Peyer's patch (tissue), 4 donors: ENCODE measurements at regions not wholly inside any gene's neighbourhood (a gene's known extent, or its start where the extent isn't known, plus 50 kb on each side); places are given as distances from the start of the nearest gene placed in this dataset.

Experiments used
- DNase-seq, 3 donors: peaks; one replicate each; pipeline ENCODE4 v3.0.0-alpha.2; 2017 to 2019
- H3K27ac ChIP-seq, 4 donors: fragments of 200-600 bp; sonication (generic); one replicate each; pipeline ENCODE4 v1.5.1; 2016 to 2019
- H3K27me3 ChIP-seq, 2 donors: fragments of 200-600 bp; sonication (generic); one replicate each; pipeline ENCODE4 v1.5.1; 2019
- H3K36me3 ChIP-seq, 3 donors: fragments of 200-600 bp; sonication (generic); one replicate each; pipeline ENCODE4 v1.5.1; 2016 to 2019
- H3K4me1 ChIP-seq, 4 donors: fragments of 200-600 bp; sonication (generic); one replicate each; pipeline ENCODE4 v1.5.1; 2016 to 2019
- H3K4me3 ChIP-seq, 4 donors: fragments of 200-600 bp; sonication (generic); 1 replicate in 3 of 4; 2 replicates in 1 of 4; pipeline ENCODE4 v1.5.1; 2016 to 2019; ENCODE audit warnings: mild to moderate bottlenecking in 1 of 4
- H3K9me3 ChIP-seq, 4 donors: fragments of 200-600 bp; sonication (generic); one replicate each; pipeline ENCODE4 v1.5.1; 2016 to 2019; ENCODE audit warnings: mild to moderate bottlenecking in 1 of 4
- POLR2A ChIP-seq, 2 donors: fragments of 450-650 bp; IDR thresholded peaks; one replicate each; pipeline ENCODE4 v1.5.1; 2017; ENCODE audit warnings: antibody characterized with exemption in 2 of 2, mild to moderate bottlenecking in 2 of 2, moderate library complexity in 2 of 2
- TF ChIP-seq, protein P1 (sequence below), 6 experiments: fragments of 450-650 bp in 4 of 6; fragments of 200-600 bp in 2 of 6; sonication (generic) in 1 of 6; IDR thresholded peaks; one replicate each; pipeline ENCODE4 v1.5.1; 2017 to 2019; ENCODE audit warnings: antibody characterized with exemption in 6 of 6, mild to moderate bottlenecking in 3 of 6, moderate library complexity in 1 of 6

DNA sequence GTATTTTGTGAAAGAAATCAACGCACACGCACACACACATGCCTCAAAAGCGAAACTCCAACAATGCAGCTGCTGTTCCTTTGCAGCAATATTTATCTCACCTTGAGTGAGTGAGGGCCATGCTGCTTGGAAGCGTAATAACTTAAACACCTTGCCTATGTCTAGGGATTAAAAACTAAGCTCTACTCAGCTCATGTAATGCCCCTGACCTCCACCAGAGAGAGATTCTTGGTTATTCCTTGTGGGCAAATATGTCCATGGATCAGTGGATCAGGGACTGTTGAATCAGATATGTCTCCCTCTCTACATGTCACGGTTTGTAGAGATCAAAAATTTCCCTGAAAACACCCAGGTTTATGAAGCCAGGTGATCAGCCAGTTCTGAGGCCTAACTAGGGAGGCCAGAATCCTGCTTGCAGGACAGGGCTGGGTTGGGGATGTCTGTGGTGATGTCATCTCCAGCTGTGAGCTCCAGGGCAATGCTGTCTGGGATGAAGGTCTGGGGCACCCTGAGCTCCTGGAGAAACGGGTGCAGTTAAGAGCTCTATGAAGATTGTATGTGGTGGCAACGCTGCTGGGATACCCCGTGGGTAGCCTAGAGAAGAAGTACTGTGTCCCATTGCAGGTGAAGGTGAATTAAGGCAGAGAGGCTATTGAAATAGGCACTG is 149.4 kb downstream of the KCNJ12 start:
- Histone ChIP-seq H3K36me3 (no peaks in the 10 kb centered on the region), H3K9me3 (no peaks in the 10 kb centered on the region), H3K27me3 (no peaks in the 10 kb centered on the region), H3K27ac (no peak overlapping the region), H3K4me1 (no peaks in the 10 kb centered on the region), H3K4me3 (no peak overlapping the region)
- no peak for TF ChIP-seq POLR2A (IDR thresholded peaks at IDR 0.05)
- TF ChIP-seq, protein P1, sequence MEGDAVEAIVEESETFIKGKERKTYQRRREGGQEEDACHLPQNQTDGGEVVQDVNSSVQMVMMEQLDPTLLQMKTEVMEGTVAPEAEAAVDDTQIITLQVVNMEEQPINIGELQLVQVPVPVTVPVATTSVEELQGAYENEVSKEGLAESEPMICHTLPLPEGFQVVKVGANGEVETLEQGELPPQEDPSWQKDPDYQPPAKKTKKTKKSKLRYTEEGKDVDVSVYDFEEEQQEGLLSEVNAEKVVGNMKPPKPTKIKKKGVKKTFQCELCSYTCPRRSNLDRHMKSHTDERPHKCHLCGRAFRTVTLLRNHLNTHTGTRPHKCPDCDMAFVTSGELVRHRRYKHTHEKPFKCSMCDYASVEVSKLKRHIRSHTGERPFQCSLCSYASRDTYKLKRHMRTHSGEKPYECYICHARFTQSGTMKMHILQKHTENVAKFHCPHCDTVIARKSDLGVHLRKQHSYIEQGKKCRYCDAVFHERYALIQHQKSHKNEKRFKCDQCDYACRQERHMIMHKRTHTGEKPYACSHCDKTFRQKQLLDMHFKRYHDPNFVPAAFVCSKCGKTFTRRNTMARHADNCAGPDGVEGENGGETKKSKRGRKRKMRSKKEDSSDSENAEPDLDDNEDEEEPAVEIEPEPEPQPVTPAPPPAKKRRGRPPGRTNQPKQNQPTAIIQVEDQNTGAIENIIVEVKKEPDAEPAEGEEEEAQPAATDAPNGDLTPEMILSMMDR (IDR thresholded peaks at IDR 0.05) = no peak
- no peak for DNase-seq

DNA sequence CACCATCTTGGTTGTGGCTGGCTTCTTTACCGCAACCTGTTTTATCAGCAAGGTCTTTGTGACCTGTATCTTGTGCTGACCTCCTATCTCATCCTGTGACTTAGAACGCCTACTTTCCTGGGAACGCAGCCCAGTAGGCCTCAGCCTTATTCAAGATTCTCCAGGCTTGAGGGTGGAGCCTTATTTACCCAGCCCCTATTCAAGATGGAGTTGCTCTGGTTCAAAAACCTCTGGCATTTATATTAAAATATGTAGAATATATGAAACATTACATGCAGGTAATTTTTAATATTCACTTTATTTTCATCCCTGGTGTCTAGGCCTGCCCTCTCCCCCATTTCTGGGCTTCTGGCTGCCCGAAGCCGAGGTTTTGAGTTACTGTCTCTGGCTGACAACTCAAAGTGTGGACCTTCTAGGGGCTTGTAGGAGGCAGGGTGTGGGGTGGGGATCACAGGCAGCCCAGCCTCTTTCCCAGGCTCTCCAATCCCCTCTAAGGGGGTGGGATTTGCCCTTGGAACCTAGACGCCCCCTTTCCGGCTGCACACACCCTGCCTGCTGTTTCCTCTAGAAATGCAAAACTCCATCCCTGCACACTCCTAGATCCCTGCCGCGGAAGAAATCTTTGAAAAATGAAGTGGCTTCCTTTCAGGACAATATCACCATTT is 152.0 kb downstream of the KCNJ12 start:
- H3K27me3 ChIP-seq = no peaks in the 10 kb centered on the region
- H3K9me3 ChIP-seq = no peaks in the 10 kb centered on the region
- DNase-seq = no peak
- H3K4me3 ChIP-seq = no peak overlapping the region
- H3K4me1 ChIP-seq = no peaks in the 10 kb centered on the region
- H3K36me3 ChIP-seq = no peaks in the 10 kb centered on the region
- H3K27ac ChIP-seq = no peak overlapping the region
- TF ChIP-seq POLR2A (IDR thresholded peaks at IDR 0.05) = no peak
- TF ChIP-seq, protein P1 (IDR thresholded peaks at IDR 0.05) = no peak

DNA sequence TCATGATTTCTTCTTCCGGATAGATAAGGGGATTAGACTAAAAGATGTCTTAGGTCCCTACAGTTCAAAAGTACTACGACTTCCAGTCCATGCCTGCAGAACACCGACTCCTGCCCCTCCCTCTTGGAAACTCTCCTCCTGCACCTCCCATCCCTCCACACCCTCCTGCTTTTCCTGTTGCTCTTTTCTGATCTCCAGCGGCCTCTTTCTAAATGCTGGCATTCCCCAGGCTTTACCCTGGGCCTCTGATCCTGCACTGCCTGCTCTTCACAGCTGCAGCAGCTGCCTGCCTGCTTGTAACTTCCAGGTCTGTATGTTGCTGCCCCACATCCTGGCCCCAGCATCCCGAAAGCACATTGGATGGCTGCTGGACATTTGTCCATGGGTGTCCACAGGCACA is 154.2 kb downstream of the KCNJ12 start:
- Histone ChIP-seq H3K9me3 (no peaks in the 10 kb centered on the region), H3K36me3 (peaks cover 0 to 7% (median 0%) of the 10 kb centered on the region in 3 donors), H3K27ac (no peak overlapping the region), H3K4me3 (no peak overlapping the region), H3K4me1 (no peaks in the 10 kb centered on the region), H3K27me3 (no peaks in the 10 kb centered on the region)
- TF ChIP-seq, protein P1 (IDR thresholded peaks at IDR 0.05) = no peak
- TF ChIP-seq POLR2A (IDR thresholded peaks at IDR 0.05) = no peak
- DNase-seq = no peak

DNA sequence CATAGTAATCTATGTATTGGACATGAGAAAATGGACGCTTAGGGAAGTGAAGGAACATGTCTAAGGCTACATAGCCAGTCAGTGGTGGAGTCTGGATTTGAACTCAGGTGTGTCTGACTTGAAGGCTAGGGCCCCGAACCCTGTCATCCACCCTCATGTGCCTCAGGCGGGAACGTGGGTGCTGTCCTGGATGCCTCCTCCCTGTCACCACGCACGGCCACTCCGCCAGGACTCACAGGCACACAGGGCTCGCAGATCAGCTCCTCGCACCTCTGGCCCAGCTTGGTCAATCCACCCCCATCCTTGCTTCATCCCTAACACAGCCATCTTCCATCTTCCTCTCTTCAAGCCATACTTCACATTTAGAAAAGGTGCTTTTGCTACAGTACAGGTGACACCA is 154.7 kb downstream of the KCNJ12 start:
- H3K27me3 ChIP-seq = no peaks in the 10 kb centered on the region
- no peaks in the 10 kb centered on the region for H3K4me1 ChIP-seq
- H3K27ac ChIP-seq = no peak overlapping the region
- no peak overlapping the region for H3K4me3 ChIP-seq
- TF ChIP-seq, protein P1 (IDR thresholded peaks at IDR 0.05) = no peak
- no peak for TF ChIP-seq POLR2A (IDR thresholded peaks at IDR 0.05)
- H3K36me3 ChIP-seq = peaks cover 0 to 7% (median 0%) of the 10 kb centered on the region in 3 donors
- H3K9me3 ChIP-seq = no peaks in the 10 kb centered on the region
- no peak for DNase-seq

DNA sequence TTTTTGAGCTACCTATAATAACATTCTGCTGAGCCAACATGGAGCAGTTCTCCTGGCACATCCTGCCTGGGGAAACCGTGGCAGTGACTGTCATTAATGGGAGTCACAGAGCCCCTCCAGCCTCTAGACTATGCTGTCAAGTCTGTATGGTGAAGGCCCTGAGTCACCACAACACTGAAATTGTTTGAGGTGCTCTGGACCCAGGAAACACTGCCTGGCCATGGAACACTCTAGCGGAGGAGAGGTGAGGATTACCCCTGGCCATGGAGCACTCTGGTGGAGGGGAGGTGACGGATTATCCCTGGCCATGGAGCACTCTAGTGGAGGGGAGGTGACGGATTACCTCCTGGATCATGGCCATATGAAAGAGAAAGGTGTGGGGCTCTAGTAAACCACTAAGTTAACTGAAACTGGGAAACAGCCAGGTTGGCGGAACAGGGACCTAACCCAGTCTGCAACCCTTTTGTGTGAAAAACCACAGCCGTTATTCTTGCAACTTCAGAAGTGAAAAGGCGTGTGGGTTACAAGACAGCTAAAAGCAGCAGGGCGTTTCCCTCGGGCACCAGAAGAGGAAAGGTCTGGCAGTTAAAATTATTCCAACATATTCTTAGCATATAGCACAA is 156.7 kb downstream of the KCNJ12 start:
- TF ChIP-seq, protein P1 (IDR thresholded peaks at IDR 0.05) = no peak
- TF ChIP-seq POLR2A (IDR thresholded peaks at IDR 0.05) = no peak
- H3K9me3 ChIP-seq = peaks cover 0 to 6% (median 0%) of the 10 kb centered on the region in 4 donors
- peaks cover 0 to 7% (median 0%) of the 10 kb centered on the region in 3 donors for H3K36me3 ChIP-seq
- no peaks in the 10 kb centered on the region for H3K4me1 ChIP-seq
- no peak overlapping the region for H3K4me3 ChIP-seq
- DNase-seq = no peak
- no peaks in the 10 kb centered on the region for H3K27me3 ChIP-seq
- no peak overlapping the region for H3K27ac ChIP-seq
